WERI-Rb-1 (cell line): ENCODE measurements at regions not wholly inside any gene's neighbourhood (a gene's known extent, or its start where the extent isn't known, plus 50 kb on each side); places are given as distances from the start of the nearest gene placed in this dataset.
"Not testable (repeated sequence)": the region's sequence is repeated elsewhere in the genome, so short reads cannot be mapped to it uniquely, and the experiment has no call there.

Experiments
- DNase-seq: peaks from one replicate; pipeline ENCODE4 v3.0.0-alpha.2; 2020
- H3K27ac ChIP-seq: fragments of 250-450 bp; sonication (Bioruptor Pico); 2 replicates; pipeline ENCODE4 v1.5.1; 2020; ENCODE audit warnings: mild to moderate bottlenecking, moderate library complexity
- H3K27me3 ChIP-seq: fragments of 250-450 bp; sonication (Bioruptor Pico); 2 replicates; pipeline ENCODE4 v1.5.1; 2021; ENCODE audit warnings: mild to moderate bottlenecking, low read depth, moderate library complexity; ENCODE audit not compliant: insufficient read depth, severe bottlenecking
- H3K36me3 ChIP-seq: fragments of 250-450 bp; sonication (Bioruptor Pico); 2 replicates; pipeline ENCODE4 v1.5.1; 2020; ENCODE audit warnings: mild to moderate bottlenecking, moderate library complexity
- H3K4me3 ChIP-seq: 2 replicates; pipeline ENCODE4 v1.5.1; 2011; ENCODE audit warnings: low read depth, mild to moderate bottlenecking, control low read depth, low read length
- H3K9me3 ChIP-seq: fragments of 250-450 bp; sonication (Bioruptor Pico); 2 replicates; pipeline ENCODE4 v1.5.1; 2021; ENCODE audit warnings: mild to moderate bottlenecking, moderate library complexity; ENCODE audit not compliant: severe bottlenecking
- TF ChIP-seq, protein P1 (sequence below): IDR thresholded peaks from 2 replicates; pipeline ENCODE4 v1.5.1; 2011; ENCODE audit warnings: low read depth, mild to moderate bottlenecking, control low read depth, inconsistent platforms, low read length

DNA sequence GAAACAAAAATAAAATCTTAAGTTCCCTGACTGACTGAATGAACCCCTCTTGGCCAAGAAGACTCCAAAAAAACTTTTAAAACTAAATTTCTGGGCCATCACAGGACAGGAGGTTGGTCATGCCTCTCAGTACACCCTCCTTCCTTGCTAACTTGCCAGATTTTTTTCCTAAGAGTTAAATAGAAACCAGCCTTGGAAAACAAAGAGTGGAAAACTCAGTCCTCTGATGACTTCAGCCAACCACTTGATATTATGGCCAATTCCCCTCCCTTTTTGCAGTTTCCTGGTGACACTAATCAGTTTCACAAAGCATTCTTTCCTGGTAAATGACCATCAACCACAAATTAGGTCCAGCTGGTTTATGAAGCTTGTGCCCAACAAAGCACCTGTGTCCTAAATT, 134.8 kb downstream of the ZNF648 start:
- no peak for DNase-seq
- Histone ChIP-seq H3K4me3 (no peak overlapping the region), H3K36me3 (no peaks in the 10 kb centered on the region), H3K27ac (no peak overlapping the region), H3K27me3 (peaks cover 4% of the 10 kb centered on the region), H3K9me3 (no peaks in the 10 kb centered on the region)
- TF ChIP-seq, protein P1, sequence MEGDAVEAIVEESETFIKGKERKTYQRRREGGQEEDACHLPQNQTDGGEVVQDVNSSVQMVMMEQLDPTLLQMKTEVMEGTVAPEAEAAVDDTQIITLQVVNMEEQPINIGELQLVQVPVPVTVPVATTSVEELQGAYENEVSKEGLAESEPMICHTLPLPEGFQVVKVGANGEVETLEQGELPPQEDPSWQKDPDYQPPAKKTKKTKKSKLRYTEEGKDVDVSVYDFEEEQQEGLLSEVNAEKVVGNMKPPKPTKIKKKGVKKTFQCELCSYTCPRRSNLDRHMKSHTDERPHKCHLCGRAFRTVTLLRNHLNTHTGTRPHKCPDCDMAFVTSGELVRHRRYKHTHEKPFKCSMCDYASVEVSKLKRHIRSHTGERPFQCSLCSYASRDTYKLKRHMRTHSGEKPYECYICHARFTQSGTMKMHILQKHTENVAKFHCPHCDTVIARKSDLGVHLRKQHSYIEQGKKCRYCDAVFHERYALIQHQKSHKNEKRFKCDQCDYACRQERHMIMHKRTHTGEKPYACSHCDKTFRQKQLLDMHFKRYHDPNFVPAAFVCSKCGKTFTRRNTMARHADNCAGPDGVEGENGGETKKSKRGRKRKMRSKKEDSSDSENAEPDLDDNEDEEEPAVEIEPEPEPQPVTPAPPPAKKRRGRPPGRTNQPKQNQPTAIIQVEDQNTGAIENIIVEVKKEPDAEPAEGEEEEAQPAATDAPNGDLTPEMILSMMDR: no peak

DNA sequence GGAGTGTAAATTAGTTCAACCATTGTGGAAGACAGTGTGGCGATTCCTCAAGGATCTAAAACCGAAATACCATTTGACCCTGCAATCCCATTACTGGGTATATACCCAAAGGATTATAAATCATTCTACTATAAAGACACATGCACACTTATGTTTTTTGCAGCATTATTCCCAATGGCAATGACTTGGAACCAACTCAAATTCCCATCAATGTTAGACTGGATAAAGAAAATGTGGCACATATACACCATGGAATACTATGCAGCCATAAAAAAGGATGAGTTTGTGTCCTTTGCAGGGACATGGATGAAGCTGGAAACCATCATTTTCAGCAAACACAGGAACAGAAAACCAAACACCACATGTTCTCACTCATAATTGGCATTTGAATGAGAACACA, 137.5 kb downstream of the ZNF648 start:
- H3K4me3 ChIP-seq, H3K27ac ChIP-seq, H3K36me3 ChIP-seq, DNase-seq, H3K9me3 ChIP-seq, H3K27me3 ChIP-seq: not testable (repeated sequence)

DNA sequence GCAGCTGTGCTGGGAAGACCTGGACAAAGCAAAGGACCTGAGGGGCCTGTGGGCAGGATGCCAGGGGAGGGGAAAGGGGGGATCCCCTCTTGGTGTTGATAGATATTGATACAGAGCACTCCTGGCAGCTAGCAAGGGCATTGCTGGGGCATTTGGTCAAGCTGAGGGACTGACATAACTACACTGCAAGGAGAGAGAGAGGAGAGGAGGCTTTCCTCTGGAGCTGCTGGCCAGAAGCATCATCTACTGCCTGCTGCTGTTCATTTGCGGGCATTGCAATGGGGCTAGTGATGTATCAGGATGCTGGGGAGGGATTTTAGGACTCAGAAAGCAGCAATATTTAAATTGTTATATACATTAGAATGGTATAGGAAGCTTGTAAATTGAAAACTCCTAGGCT, 142.0 kb downstream of the ZNF648 start:
- no peaks in the 10 kb centered on the region for H3K36me3 ChIP-seq
- H3K4me3 ChIP-seq: no peak overlapping the region
- TF ChIP-seq, protein P1: no peak
- no peaks in the 10 kb centered on the region for H3K9me3 ChIP-seq
- no peak overlapping the region for H3K27ac ChIP-seq
- DNase-seq: no peak
- no peaks in the 10 kb centered on the region for H3K27me3 ChIP-seq

DNA sequence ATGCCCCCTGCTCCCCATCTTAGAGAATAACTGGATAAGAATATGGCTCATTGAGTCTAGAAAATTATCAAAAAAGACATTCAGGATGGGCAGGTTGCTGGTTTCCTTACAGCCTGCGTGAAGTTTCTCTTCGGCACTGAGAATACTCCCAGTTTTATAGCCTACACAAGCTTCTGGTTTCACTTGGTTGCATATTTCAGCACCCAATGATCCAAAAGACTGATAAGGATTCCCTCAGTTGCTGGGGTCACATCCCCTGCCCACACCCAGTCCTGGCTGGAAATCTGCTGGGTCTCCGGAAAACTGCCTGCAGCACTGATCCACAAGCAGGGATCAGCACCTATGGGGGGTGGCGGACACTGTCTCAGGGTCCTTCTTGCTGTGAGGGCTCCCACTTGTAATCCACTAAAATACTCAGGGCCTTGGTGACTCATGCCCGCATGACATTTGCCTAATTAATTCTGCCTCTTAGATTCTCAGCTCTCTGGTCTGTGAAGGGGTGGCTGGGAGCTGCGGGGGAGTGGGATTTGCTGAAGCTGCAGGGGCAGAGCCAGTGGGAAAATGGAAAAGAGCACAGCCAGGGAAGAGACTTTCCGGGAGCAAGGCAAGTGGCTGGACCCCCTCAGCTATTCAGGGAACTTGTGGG, 142.5 kb downstream of the ZNF648 start:
- Histone ChIP-seq H3K27me3 (no peaks in the 10 kb centered on the region), H3K27ac (no peak overlapping the region), H3K9me3 (no peaks in the 10 kb centered on the region), H3K36me3 (no peaks in the 10 kb centered on the region), H3K4me3 (no peak overlapping the region)
- TF ChIP-seq, protein P1: no peak
- peak; percentile 4 for DNase-seq

DNA sequence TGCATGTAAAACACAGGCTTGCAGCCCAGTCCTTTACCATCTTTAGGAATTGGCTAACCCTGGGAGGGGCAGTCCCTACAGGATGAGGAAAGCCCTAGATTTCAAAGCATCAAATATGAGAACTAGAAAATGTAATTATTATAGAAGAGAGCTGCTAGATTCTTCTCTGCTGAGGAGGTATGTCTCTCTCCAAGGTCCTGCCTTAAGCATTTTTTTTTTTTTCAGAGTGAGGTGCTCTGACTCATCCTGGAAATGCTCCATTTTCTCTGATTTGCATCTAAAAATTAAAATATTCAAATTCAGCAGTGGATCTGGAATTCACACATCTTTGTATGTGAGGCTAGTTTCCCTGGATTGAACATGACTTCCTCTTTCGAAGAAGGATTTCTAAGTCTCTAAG, 149.8 kb downstream of the ZNF648 start:
- no peaks in the 10 kb centered on the region for H3K27me3 ChIP-seq
- no peak overlapping the region for H3K27ac ChIP-seq
- TF ChIP-seq, protein P1: no peak
- H3K9me3 ChIP-seq: no peaks in the 10 kb centered on the region
- DNase-seq: no peak
- no peak overlapping the region for H3K4me3 ChIP-seq
- no peaks in the 10 kb centered on the region for H3K36me3 ChIP-seq

DNA sequence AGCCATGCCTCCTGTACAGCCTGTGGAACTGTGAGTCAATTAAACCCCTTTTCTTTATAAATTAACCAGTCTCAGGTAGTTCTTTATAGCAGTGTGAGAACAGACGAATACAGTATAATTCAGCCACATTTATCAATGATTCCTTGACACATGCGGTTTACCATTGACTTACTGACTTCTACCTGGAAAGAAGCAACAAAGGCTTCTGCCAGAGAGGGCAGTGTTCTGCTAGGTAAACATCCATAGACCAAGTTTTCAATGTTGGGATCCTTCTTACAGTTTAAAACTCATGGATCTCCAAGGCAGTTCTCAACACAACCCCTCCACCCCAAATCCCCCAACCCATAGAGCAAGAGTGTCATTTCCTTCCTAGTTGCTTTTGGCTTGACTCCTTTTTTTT, 150.6 kb downstream of the ZNF648 start:
- no peak overlapping the region for H3K27ac ChIP-seq
- no peak for DNase-seq
- H3K4me3 ChIP-seq: no peak overlapping the region
- TF ChIP-seq, protein P1: 0 out of 2 replicates have a peak, but pooled peaks have one; percentile 20
- no peaks in the 10 kb centered on the region for H3K27me3 ChIP-seq
- H3K36me3 ChIP-seq: no peaks in the 10 kb centered on the region
- H3K9me3 ChIP-seq: no peaks in the 10 kb centered on the region
